LNCAP (cell line): ENCODE measurements at regions not wholly inside any gene's neighbourhood (a gene's known extent, or its start where the extent isn't known, plus 50 kb on each side); places are given as distances from the start of the nearest gene placed in this dataset.

Experiments used
- TF ChIP-seq, protein P1 (sequence below): fragments of 450-650 bp; IDR thresholded peaks from 2 replicates; pipeline ENCODE4 v1.5.1; 2017; ENCODE audit warnings: mild to moderate bottlenecking

- TF ChIP-seq, protein P1, sequence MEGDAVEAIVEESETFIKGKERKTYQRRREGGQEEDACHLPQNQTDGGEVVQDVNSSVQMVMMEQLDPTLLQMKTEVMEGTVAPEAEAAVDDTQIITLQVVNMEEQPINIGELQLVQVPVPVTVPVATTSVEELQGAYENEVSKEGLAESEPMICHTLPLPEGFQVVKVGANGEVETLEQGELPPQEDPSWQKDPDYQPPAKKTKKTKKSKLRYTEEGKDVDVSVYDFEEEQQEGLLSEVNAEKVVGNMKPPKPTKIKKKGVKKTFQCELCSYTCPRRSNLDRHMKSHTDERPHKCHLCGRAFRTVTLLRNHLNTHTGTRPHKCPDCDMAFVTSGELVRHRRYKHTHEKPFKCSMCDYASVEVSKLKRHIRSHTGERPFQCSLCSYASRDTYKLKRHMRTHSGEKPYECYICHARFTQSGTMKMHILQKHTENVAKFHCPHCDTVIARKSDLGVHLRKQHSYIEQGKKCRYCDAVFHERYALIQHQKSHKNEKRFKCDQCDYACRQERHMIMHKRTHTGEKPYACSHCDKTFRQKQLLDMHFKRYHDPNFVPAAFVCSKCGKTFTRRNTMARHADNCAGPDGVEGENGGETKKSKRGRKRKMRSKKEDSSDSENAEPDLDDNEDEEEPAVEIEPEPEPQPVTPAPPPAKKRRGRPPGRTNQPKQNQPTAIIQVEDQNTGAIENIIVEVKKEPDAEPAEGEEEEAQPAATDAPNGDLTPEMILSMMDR, result no peak
These were observed 66.2 kb upstream of the HMCN1 start for GRCh38 chr1:185668013-185668412.

GRCh38 chr1:185666582-185666981 lies 67.6 kb upstream of the HMCN1 start:
- TF ChIP-seq, protein P1, result no peak

- TF ChIP-seq, protein P1, result no peak
These were observed 70.4 kb upstream of the HMCN1 start for GRCh38 chr1:185663771-185664296.

DNA sequence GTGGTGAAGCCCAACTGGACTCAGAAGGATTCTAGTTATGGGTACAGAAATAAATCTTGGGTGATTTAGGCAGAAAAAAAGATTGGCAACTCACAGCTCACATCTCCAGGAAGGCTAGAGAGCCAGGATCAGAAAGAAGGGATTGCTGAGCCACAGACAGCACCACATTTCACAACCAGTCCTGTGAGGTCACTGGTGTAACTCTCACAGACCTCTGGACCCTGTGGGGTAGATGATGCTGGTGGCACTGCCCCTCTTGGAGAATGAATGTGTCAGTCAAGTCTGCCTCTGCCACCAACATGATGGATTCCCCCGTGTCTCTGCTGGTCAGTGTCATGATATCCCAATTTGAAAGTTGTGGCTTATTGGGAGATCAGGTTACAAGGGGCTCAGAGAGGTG lies 70.9 kb upstream of the HMCN1 start:
- TF ChIP-seq, protein P1, result no peak

GRCh38 chr1:185661971-185662370 lies 72.2 kb upstream of the HMCN1 start:
- TF ChIP-seq, protein P1, result no peak

DNA sequence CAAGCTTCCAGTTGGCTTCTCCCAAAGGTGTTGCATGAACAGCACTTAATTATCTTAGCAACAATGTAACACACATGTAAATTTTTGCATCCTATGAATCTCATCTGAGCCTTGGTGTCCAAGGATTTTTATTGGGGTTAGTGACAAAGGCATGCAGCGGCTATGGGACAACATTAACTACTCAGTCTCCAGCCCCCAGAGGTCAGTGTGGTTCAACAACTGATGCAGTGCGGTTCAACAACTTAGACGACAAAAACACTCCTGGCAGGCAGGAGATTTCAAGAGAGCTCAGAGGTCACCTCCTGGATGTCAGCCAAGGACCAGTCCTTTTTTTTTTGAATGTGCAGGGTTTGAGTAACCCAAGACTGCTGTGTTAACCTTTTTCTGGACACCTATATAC lies 77.5 kb upstream of the HMCN1 start:
- TF ChIP-seq, protein P1, result no peak

DNA sequence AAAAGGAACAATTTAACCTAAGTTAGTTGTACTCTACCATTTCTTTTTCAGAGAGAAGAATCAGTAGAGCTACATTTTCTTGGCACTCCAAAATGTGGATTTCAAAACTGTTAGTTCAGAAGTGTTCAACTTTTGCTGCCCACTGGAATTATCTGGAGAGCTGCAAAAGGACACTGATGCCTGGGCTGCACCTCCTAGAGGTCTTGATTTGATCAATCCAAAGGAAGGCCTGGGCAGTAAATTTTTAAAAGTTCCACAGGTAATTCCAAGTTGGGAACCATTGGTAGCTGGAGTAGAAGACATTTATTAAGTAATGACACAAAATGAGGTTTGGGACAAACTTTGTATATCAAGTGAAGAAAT lies 79.3 kb upstream of the HMCN1 start:
- TF ChIP-seq, protein P1, result no peak
